SK-N-SH (cell line): ENCODE measurements at regions not wholly inside any gene's neighbourhood (a gene's known extent, or its start where the extent isn't known, plus 50 kb on each side); places are given as distances from the start of the nearest gene placed in this dataset.

Source experiments
- CTCF ChIA-PET: fragments of 300-600, 350-600 bp; formaldehyde crosslinking; extraction: SDS; loops from one replicate; lab custom pipeline; 2021; lab: Yijun Ruan, JAX
- POLR2A ChIA-PET: fragments of 350-600 bp; sonication (Branson Sonifier 250); formaldehyde crosslinking; extraction: SDS; loops from one replicate; lab custom pipeline; 2020; ENCODE audit warnings: antibody characterized with exemption, inconsistent platforms; lab: Yijun Ruan, JAX
- DNase-seq: peaks from one replicate; pipeline ENCODE4 v3.0.0; 2012
- H2AFZ ChIP-seq: fragments of 200-600 bp; sonication (generic); 2 replicates; pipeline ENCODE4 v1.8.1; 2016; ENCODE audit warnings: antibody characterized with exemption, mild to moderate bottlenecking, low read depth
- H3F3A ChIP-seq: fragments of 200-600 bp; sonication (generic); replicated peaks from 2 replicates; pipeline ENCODE3; 2016; ENCODE audit warnings: antibody characterized with exemption, mild to moderate bottlenecking; ENCODE audit not compliant: insufficient read depth
- H3K27ac ChIP-seq, 2 experiments: fragments of 200-500 bp in 1 of 2; fragments of 200-600 bp in 1 of 2; sonication (Bioruptor generic) in 1 of 2; sonication (generic), shearing (Covaris generic) in 1 of 2; 2 replicates each; pipeline versions ENCODE4 v1.5.1 to v1.6.1; 2014 to 2016; ENCODE audit warnings: low read depth in 2 of 2, inconsistent platforms in 1 of 2, low read length in 1 of 2, mild to moderate bottlenecking in 1 of 2, mixed read lengths in 1 of 2
- H3K27me3 ChIP-seq: fragments of 200-600 bp; sonication (generic), shearing (Covaris generic); 2 replicates; pipeline ENCODE4 v1.6.1; 2016; ENCODE audit warnings: mixed run types; ENCODE audit not compliant: insufficient read depth
- H3K36me3 ChIP-seq, 2 experiments: fragments of 200-500 bp in 1 of 2; fragments of 200-600 bp in 1 of 2; sonication (Bioruptor generic) in 1 of 2; sonication (generic) in 1 of 2; replicated peaks in 1 of 2; 2 replicates each; pipeline versions ENCODE3 to v1.5.1; 2014 to 2016; ENCODE audit warnings: low read length in 1 of 2, mild to moderate bottlenecking in 1 of 2; ENCODE audit not compliant: insufficient read depth in 2 of 2, control insufficient read depth in 1 of 2
- H3K4me1 ChIP-seq, 2 experiments: fragments of 200-500 bp in 1 of 2; fragments of 200-600 bp in 1 of 2; sonication (Bioruptor generic) in 1 of 2; sonication (generic), shearing (Covaris generic) in 1 of 2; 2 replicates each; pipeline versions ENCODE4 v1.5.1 to v1.6.1; 2014 to 2016; ENCODE audit warnings: low read depth in 1 of 2, low read length in 1 of 2, mixed run types in 1 of 2; ENCODE audit not compliant: insufficient read depth in 2 of 2, control insufficient read depth in 1 of 2
- H3K4me2 ChIP-seq: fragments of 200-600 bp; sonication (generic), shearing (Covaris generic); 2 replicates; pipeline ENCODE4 v1.6.1; 2017; ENCODE audit warnings: mixed run types
- H3K4me3 ChIP-seq, 2 experiments: fragments of 200-500 bp in 1 of 2; fragments of 200-600 bp in 1 of 2; sonication (Bioruptor generic) in 1 of 2; sonication (generic), shearing (Covaris generic) in 1 of 2; 2 replicates each; pipeline versions ENCODE4 v1.5.1 to v1.8.1; 2014 to 2016; ENCODE audit warnings: low read depth in 2 of 2, inconsistent platforms in 1 of 2, low read length in 1 of 2, mild to moderate bottlenecking in 1 of 2, mixed read lengths in 1 of 2, moderate library complexity in 1 of 2
- H3K79me2 ChIP-seq: fragments of 200-600 bp; sonication (generic); 2 replicates; pipeline ENCODE4 v1.8.1; 2017; ENCODE audit warnings: mild to moderate bottlenecking; ENCODE audit not compliant: insufficient read depth
- H3K9ac ChIP-seq: fragments of 200-600 bp; sonication (generic); 2 replicates; pipeline ENCODE4 v1.6.1; 2017; ENCODE audit warnings: mixed run types
- H3K9me2 ChIP-seq: fragments of 200-600 bp; sonication (generic); 2 replicates; pipeline ENCODE4 v1.6.1; 2017; ENCODE audit warnings: mixed run types
- H3K9me3 ChIP-seq: fragments of 200-600 bp; sonication (generic); 2 replicates; pipeline ENCODE4 v1.6.1; 2017; ENCODE audit warnings: mixed run types, mild to moderate bottlenecking, moderate library complexity
- H4K20me1 ChIP-seq: fragments of 200-600 bp; sonication (generic); 2 replicates; pipeline ENCODE4 v1.6.1; 2017; ENCODE audit warnings: mild to moderate bottlenecking, mixed run types; ENCODE audit not compliant: insufficient read depth
- CHD2 ChIP-seq: fragments of 150-350 bp; IDR thresholded peaks from 2 replicates; pipeline ENCODE4 v1.6.1; 2018; ENCODE audit warnings: low read length; ENCODE audit not compliant: partially characterized antibody
- EP300 ChIP-seq, 2 experiments: IDR thresholded peaks; 2 replicates each; pipeline versions ENCODE4 v1.4.0 to v1.6.1; 2012; ENCODE audit warnings: borderline replicate concordance in 1 of 2, low read depth in 1 of 2, low read length in 1 of 2
- EZH2phosphoT487 ChIP-seq: fragments of 200-600 bp; sonication (generic); IDR thresholded peaks from 2 replicates; pipeline ENCODE4 v1.6.1; 2017; ENCODE audit warnings: low read depth, mixed run types, mild to moderate bottlenecking, antibody characterized with exemption, moderate library complexity, borderline replicate concordance
- FOXM1 ChIP-seq: IDR thresholded peaks from 2 replicates; pipeline ENCODE4 v1.4.0; 2012; ENCODE audit warnings: low read depth, mild to moderate bottlenecking
- GABPA ChIP-seq: IDR thresholded peaks from 2 replicates; pipeline ENCODE4 v1.4.0; 2012; ENCODE audit warnings: low read depth, mild to moderate bottlenecking
- GATA2 ChIP-seq: sonication (generic); formaldehyde crosslinking; IDR thresholded peaks from 2 replicates; pipeline ENCODE4 v1.5.0; 2020; ENCODE audit warnings: mild to moderate bottlenecking, missing genetic modification reagents
- JUND ChIP-seq: IDR thresholded peaks from 2 replicates; pipeline ENCODE4 v1.4.0; 2012
- MEF2A ChIP-seq: IDR thresholded peaks from 2 replicates; pipeline ENCODE4 v1.4.0; 2012; ENCODE audit warnings: low read depth, borderline replicate concordance
- MXI1 ChIP-seq: IDR thresholded peaks from 2 replicates; pipeline ENCODE4 v1.6.1; 2012; ENCODE audit warnings: mild to moderate bottlenecking, low read depth, low read length, improper control_type of control experiment
- NFIC ChIP-seq: IDR thresholded peaks from 2 replicates; pipeline ENCODE4 v1.4.0; 2012; ENCODE audit warnings: borderline replicate concordance
- NRF1 ChIP-seq: IDR thresholded peaks from 2 replicates; pipeline ENCODE4 v1.6.1; 2012; ENCODE audit warnings: low read depth, mild to moderate bottlenecking, low read length
- POLR2AphosphoS5 ChIP-seq: IDR thresholded peaks from 2 replicates; pipeline ENCODE4 v1.6.1; 2012; ENCODE audit warnings: low read depth, low read length
- RAD21 ChIP-seq: IDR thresholded peaks from 2 replicates; pipeline ENCODE4 v1.6.1; 2012; ENCODE audit warnings: mild to moderate bottlenecking, low read length
- RFX5 ChIP-seq: IDR thresholded peaks from 2 replicates; pipeline ENCODE4 v1.6.1; 2012; ENCODE audit warnings: mild to moderate bottlenecking, improper control_type of control experiment, low read length
- RXRA ChIP-seq: IDR thresholded peaks from 2 replicates; pipeline ENCODE4 v1.4.0; 2012; ENCODE audit warnings: low read depth, mild to moderate bottlenecking, borderline replicate concordance
- SIN3A ChIP-seq: IDR thresholded peaks from 2 replicates; pipeline ENCODE4 v1.6.1; 2012; ENCODE audit warnings: low read depth, mild to moderate bottlenecking, low read length, moderate library complexity, borderline replicate concordance
- TCF12 ChIP-seq: IDR thresholded peaks from 2 replicates; pipeline ENCODE4 v1.4.0; 2012
- TEAD4 ChIP-seq: IDR thresholded peaks from 2 replicates; pipeline ENCODE4 v1.4.0; 2012; ENCODE audit warnings: mild to moderate bottlenecking, borderline replicate concordance; ENCODE audit not compliant: insufficient read depth
- YY1 ChIP-seq: IDR thresholded peaks from 2 replicates; pipeline ENCODE4 v1.4.0; 2012; ENCODE audit warnings: low read depth, mild to moderate bottlenecking
- WGBS: methylation state at CpG from one replicate; pipeline ENCODE4 v1.1.6; 2017; ENCODE audit warnings: low lambda C conversion rate; 5-methylcytosine and 5-hydroxymethylcytosine counted together
- TF ChIP-seq, protein P1 (sequence below): fragments of 150-350 bp; IDR thresholded peaks from 2 replicates; pipeline ENCODE4 v1.6.1; 2017; ENCODE audit warnings: antibody characterized with exemption, low read length, low read depth, borderline replicate concordance
- TF ChIP-seq, protein P2 (sequence below): IDR thresholded peaks from 2 replicates; pipeline ENCODE4 v1.4.0; 2012; ENCODE audit warnings: low read depth, borderline replicate concordance

DNA sequence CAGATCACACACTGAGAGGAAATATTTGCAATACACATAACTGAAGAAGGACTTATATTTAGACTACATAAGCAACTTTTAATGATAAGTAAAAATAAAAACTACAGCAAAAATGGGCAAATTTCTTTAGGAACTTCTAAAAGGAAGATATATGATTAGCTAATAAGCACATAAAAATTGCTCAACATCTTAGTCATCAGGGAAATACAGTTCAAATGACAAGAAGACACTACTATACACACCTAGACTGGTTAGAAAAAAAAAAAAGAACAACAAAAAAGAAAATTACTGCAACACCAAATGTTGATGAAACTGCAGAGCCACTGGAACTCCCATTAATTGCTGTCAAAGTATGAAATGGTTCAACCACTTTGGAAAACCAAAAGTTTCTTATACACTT, 1247.5 kb upstream of the ACVR2A start (continued):
- TF ChIP-seq GABPA (no peak), RAD21 (no peak)

DNA sequence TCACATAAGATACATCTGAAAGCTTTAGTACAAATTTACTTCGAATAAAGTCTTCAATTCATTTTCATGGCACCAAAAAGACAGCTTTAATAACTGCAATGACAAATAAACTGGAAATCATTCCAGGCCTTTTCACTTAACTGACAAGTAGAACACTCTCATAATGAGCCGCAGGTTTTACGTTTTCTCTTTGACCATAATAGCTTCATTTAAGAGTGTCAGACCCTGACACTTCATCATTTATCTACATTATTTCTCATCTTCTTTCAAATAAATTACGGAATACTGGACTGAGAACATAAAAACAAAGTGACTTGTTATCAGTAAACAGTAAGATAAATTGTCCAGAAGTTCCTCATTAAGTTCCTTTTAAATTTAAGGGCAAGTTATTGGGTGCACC, 1252.9 kb upstream of the ACVR2A start:
- no peak overlapping the region for H3K9ac ChIP-seq
- WGBS: 48% methylated on average over 4 of the region's 4 CpGs
- DNase-seq: no peak
- ChIA-PET POLR2A (no interaction called here), CTCF (no interaction called here)
- H3K36me3 ChIP-seq: no peaks in the 10 kb centered on the region
- no peak overlapping the region for H3K4me3 ChIP-seq
- no peaks in the 10 kb centered on the region for H3K4me1 ChIP-seq
- no peaks in the 10 kb centered on the region for H4K20me1 ChIP-seq
- no peaks in the 10 kb centered on the region for H3K9me3 ChIP-seq
- no peaks in the 10 kb centered on the region for H3F3A ChIP-seq
- no peaks in the 10 kb centered on the region for H3K9me2 ChIP-seq
- no peaks in the 10 kb centered on the region; the same call in 1 of the 2 replicates for H3K27me3 ChIP-seq
- no peak overlapping the region for H3K4me2 ChIP-seq
- TF ChIP-seq FOXM1 (no peak), TEAD4 (no peak), JUND (no peak), NRF1 (no peak), MXI1 (no peak), YY1 (no peak), MEF2A (no peak), POLR2AphosphoS5 (no peak), GABPA (no peak), CHD2 (no peak), RXRA (no peak), EP300 (IDR thresholded peaks at IDR 0.05; ENCODE audit: borderline replicate concordance in 1 of 2, low read depth in 1 of 2, low read length in 1 of 2) (no peak), TCF12 (no peak), SIN3A (no peak), EZH2phosphoT487 (no peak), GATA2 (CRISPR knock-in tag) (no peak), NFIC (no peak), RFX5 (no peak)
- TF ChIP-seq, protein P1, sequence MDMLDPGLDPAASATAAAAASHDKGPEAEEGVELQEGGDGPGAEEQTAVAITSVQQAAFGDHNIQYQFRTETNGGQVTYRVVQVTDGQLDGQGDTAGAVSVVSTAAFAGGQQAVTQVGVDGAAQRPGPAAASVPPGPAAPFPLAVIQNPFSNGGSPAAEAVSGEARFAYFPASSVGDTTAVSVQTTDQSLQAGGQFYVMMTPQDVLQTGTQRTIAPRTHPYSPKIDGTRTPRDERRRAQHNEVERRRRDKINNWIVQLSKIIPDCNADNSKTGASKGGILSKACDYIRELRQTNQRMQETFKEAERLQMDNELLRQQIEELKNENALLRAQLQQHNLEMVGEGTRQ: no peak
- TF ChIP-seq, protein P2, sequence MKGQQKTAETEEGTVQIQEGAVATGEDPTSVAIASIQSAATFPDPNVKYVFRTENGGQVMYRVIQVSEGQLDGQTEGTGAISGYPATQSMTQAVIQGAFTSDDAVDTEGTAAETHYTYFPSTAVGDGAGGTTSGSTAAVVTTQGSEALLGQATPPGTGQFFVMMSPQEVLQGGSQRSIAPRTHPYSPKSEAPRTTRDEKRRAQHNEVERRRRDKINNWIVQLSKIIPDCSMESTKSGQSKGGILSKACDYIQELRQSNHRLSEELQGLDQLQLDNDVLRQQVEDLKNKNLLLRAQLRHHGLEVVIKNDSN: no peak
- H2AFZ ChIP-seq: no peak overlapping the region
- H3K27ac ChIP-seq: no peak overlapping the region
- H3K79me2 ChIP-seq: no peaks in the 10 kb centered on the region
